ENCODE measurements at regions not wholly inside any gene's neighbourhood (a gene's known extent, or its start where the extent isn't known, plus 50 kb on each side); places are given as distances from the start of the nearest gene placed in this dataset.
A peak's percentile ranks its signal among the peaks of the same experiment; 100 is the strongest.
"Not testable (repeated sequence)": the region's sequence is repeated elsewhere in the genome, so short reads cannot be mapped to it uniquely, and the experiment has no call there.

DNA sequence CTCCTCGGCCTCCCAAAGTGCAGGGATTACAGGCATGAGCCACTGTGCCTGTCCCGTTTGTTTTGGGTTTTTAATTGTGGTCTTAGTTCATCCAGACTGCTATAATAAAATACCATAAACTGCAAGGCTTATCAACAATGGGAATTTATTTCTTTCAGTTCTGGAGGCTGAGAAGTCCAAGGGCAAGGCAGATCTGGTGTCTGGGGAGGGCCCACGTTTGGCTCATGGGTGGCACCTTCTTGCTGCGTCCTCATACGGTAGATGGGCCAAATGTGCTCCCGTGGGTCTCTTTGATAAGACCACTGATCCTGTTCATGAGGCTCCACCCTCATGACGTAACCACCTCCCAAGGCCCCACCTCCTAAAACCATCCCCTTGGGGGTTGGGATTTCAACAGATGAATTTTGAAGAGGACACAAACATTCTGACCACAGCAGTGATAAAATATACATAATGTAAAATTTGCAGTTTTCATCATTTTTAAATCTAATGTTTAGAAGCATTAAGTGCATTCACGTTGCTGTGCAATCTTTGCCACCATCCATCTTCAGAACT is 133.4 kb upstream of the ERRFI1 start:
- no peak overlapping the region for H3K27ac Mint-ChIP-seq
- no peak overlapping the region for H3K4me3 Mint-ChIP-seq

DNA sequence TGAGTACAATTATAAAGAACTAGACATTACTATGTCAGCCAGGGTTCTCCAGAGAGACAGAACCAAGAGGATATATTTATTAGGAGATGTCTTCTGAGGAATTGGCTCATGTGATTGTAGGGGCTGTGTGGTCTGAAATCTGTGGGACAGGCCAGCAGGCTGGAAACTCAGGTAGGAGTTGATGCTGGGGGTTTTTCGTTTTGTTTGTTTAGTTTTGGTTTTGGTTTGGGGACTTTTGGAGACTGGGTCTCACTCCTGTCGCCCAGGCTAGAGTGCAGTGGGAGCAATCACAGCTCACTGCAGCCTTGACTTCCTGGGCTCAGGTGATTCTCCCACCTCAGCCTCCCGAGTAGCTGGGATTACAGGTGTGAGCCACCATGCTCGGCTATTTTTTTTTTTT is 132.9 kb upstream of the ERRFI1 start:
- Mint-ChIP-seq H3K27me3 (ENCODE audit: low read depth) (peaks cover 29% of the 10 kb centered on the region), H3K9me3 (ENCODE audit: insufficient read depth) (no peaks in the 10 kb centered on the region), H3K4me1 (ENCODE audit: low read depth) (peaks cover 5% of the 10 kb centered on the region), H3K36me3 (ENCODE audit: low read depth) (no peaks in the 10 kb centered on the region), H3K4me3 (no peak overlapping the region), H3K27ac (no peak overlapping the region)
- ATAC-seq (no peak), DNase-seq (no peak)
- ChIA-PET POLR2A (interaction anchor here (0.6 kb wide), 1 partner anchor 10 kb away, joined by 5 read pairs; no protein-coding TSS in a partner anchor), CTCF (no interaction called here)

More for the DNA sequence above, 133.4 kb upstream of the ERRFI1 start:
- peaks cover 29% of the 10 kb centered on the region for H3K27me3 Mint-ChIP-seq (ENCODE audit: low read depth)
- H3K4me1 Mint-ChIP-seq (ENCODE audit: low read depth), result peaks cover 5% of the 10 kb centered on the region
- H3K36me3 Mint-ChIP-seq (ENCODE audit: low read depth), result no peaks in the 10 kb centered on the region
- DNase-seq (no peak), ATAC-seq (no peak)
- ChIA-PET POLR2A (interaction anchor here (0.6 kb wide), 1 partner anchor 11 kb away, joined by 5 read pairs; no protein-coding TSS in a partner anchor), CTCF (no interaction called here)
- H3K9me3 Mint-ChIP-seq (ENCODE audit: insufficient read depth), result no peaks in the 10 kb centered on the region

DNA sequence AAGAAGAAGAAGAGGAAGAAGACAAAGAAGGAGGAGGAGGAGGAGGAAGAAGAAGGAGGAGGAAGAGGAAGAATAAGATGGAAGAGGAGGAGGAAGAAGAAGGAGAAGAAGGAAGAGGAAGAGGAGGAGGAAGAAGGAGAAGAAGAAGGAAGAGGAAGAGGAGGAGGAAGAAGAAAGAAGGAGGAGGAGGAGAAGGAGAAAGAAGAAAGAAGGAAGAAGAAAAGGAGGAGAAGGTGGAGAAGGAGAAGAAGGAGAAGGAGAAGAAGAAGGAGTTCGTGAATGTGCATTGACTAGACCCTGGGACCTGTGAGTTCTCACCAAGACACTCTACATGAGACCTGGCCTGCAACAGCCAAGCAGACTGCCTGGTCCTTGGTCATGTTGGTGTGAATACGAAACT is 131.7 kb upstream of the ERRFI1 start:
- Mint-ChIP-seq H3K4me1 (ENCODE audit: low read depth) (peaks cover 16% of the 10 kb centered on the region), H3K27me3 (ENCODE audit: low read depth) (peaks cover 29% of the 10 kb centered on the region), H3K4me3 (no peak overlapping the region), H3K27ac (no peak overlapping the region), H3K36me3 (ENCODE audit: low read depth) (peaks cover 4% of the 10 kb centered on the region), H3K9me3 (ENCODE audit: insufficient read depth) (peaks cover 8% of the 10 kb centered on the region)
- CTCF ChIA-PET, result no interaction called here
- POLR2A ChIA-PET, result no interaction called here
- DNase-seq (no peak), ATAC-seq (no peak)

DNA sequence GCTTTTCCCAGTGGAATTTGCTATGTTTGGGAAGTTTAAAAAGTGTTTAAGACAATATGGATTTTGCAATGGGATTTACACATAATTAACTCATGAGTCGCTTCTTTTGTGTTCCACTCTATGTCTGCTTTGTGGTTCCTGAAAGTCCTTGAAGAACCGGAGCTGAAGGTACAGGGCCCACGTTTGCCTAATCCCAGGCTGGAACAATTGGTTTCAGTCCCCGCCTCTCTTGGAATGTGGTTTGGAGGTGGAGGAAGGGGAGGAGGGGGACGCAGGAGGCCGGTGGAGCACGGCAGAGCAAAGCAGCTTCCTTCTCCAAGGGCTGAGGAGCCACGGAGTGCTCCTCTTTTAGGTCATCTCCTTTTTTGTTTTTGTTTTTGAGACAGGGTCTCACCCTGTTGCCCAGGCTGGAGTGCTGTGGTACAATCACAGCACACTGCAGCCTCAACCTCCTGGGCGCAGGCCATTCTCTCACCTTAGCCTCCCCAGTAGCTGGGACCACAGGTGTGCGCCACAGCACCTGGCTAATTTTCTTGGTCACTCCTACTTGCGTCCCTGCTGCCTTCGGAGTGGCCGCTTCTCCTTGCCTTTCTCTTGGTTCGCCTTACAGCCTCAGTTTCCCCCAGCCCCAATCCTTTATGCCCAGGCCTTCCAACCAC is 129.5 kb upstream of the ERRFI1 start:
- Mint-ChIP-seq H3K4me3 (no peak overlapping the region), H3K9me3 (ENCODE audit: insufficient read depth) (peaks cover 8% of the 10 kb centered on the region), H3K27me3 (ENCODE audit: low read depth) (peaks cover 23% of the 10 kb centered on the region), H3K36me3 (ENCODE audit: low read depth) (peaks cover 11% of the 10 kb centered on the region), H3K4me1 (ENCODE audit: low read depth) (peaks cover 36% of the 10 kb centered on the region), H3K27ac (no peak overlapping the region)
- DNase-seq, result no peak
- ChIA-PET POLR2A (no interaction called here), CTCF (no interaction called here)
- ATAC-seq, result no peak

DNA sequence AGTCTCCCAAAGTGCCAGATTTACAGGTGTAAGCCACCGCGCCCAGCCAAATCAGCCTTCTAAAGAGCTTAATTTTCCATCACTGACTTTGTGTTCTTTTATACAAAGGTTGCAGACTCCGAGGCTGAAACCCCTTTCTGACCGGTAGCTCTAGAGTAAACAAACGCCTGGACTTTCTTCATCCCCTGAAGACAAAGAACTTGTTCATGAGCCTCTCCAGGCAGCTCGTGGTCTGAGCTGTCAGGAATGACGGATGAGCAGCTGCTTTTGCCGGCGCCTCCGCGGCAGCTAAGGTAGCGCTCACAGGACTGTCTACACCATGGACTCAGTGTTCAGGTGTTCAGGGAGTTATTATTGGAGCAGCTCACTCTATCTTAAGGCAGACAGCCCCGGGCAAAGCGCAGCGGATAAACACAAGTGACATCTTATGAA is 128.5 kb upstream of the ERRFI1 start:
- H3K27me3 Mint-ChIP-seq (ENCODE audit: low read depth), result peaks cover 24% of the 10 kb centered on the region
- peaks cover 44% of the 10 kb centered on the region for H3K4me1 Mint-ChIP-seq (ENCODE audit: low read depth)
- CTCF ChIA-PET, result interaction anchor here (0.6 to 1.2 kb wide), 3 partner anchors 14 to 195 kb away, joined by 3 to 4 read pairs (median 3); no protein-coding TSS in a partner anchor

DNA sequence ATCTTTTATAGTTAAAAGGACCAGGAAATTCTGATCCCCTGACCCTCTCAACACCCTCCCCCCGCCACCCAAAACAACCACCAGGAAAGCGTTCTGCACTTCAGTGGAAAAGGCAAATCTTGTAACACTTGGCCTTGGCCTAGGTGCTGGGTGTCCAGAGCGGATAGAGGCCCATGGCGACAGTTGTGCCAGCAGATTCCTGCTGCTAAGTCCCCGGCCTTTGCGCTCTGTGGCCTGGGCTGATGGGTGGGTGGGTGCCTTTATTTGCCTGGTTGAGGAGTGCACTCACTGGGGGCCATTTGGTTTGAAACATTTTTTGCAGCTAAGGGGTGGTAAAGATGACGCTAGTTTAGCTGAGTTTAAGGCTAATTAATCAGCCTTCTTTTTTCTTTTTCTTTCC is 127.9 kb upstream of the ERRFI1 start:
- H3K9me3 Mint-ChIP-seq (ENCODE audit: insufficient read depth), result peaks cover 8% of the 10 kb centered on the region
- ChIA-PET CTCF (interaction anchor here (0.6 to 1.6 kb wide), 4 partner anchors 12 to 196 kb away, joined by 3 to 7 read pairs (median 4); no protein-coding TSS in a partner anchor), POLR2A (interaction anchor here (0.7 to 2.0 kb wide), 3 partner anchors 13 to 19 kb away, joined by 3 to 7 read pairs (median 4); no protein-coding TSS in a partner anchor)
- ATAC-seq (no peak), DNase-seq (no peak)
- no peak overlapping the region for H3K27ac Mint-ChIP-seq
- H3K4me3 Mint-ChIP-seq, result no peak overlapping the region
- peaks cover 50% of the 10 kb centered on the region for H3K4me1 Mint-ChIP-seq (ENCODE audit: low read depth)
- peaks cover 13% of the 10 kb centered on the region for H3K36me3 Mint-ChIP-seq (ENCODE audit: low read depth)
- H3K27me3 Mint-ChIP-seq (ENCODE audit: low read depth), result peaks cover 24% of the 10 kb centered on the region

More for the DNA sequence above, 128.5 kb upstream of the ERRFI1 start:
- ATAC-seq (no peak), DNase-seq (no peak)
- Mint-ChIP-seq H3K36me3 (ENCODE audit: low read depth) (peaks cover 13% of the 10 kb centered on the region), H3K4me3 (no peak overlapping the region), H3K27ac (no peak overlapping the region), H3K9me3 (ENCODE audit: insufficient read depth) (peaks cover 8% of the 10 kb centered on the region)
- POLR2A ChIA-PET, result no interaction called here

DNA sequence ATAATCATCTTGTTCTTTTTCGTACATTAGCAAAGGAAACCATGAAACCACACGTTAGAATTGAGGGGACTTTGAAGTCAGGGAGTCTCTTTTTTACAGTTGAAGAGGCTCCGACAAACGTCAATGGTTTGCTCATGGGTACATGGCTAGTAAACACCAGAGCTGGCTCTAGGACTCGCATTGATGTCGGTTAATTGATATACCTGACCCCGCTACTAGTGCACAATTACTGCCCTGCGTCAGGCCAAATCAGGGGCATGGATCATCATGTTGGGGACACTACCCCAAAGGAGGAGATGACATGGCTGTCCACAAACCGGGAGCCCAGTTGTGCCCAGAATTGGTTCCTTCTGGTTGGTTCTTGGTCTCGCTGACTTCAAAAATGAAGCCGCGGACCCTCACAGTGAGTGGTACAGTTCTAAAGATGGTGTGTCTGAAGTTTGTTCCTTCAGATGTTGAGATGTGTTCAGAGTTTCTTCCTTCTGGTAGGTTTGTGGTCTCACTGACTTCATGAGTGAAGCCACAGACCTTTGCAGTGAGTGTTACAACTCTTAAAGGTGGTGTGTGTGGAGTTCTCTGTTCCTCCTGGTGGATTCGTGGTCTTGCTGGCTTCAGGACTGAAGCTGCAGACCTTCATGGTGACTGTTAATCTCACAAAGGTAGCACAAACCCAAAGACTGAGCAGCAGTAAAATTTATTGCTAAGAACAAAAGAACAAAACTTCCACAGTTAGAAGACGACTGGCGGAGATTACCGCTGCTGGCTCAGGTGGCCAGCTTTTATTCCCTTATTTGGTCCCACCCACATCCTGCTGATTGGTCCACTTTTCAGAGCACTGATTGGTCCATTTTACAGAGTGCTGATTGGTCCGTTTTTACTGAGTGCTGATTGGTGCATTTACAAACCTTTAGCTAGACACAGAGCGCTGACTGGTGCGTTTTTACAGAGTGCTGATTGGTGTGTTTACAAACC is 126.9 kb upstream of the ERRFI1 start:
- H3K36me3 Mint-ChIP-seq (ENCODE audit: low read depth), result peaks cover 13% of the 10 kb centered on the region

DNA sequence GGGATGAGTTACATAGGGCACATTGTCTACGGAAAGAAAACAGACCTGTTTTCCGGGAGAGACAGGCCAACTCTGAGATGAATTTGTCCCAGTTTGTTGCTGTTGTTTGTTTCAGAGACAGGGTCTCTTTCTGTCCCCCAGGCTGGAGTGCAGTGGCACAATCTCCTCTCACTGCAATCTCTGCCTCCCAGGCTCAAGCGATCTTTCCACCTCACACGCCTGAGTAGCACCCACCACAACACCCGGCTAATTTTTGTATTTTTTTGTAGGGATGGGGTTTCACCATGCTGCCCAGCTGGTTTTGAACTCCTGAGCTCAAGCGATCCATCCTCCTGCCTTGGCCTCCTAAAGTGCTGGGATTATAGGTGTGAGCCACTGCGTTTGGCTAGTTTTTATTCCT is 125.5 kb upstream of the ERRFI1 start:
- CTCF ChIA-PET, result interaction anchor here (1.7 kb wide), 1 partner anchor 13 kb away, joined by 3 read pairs; no protein-coding TSS in a partner anchor
- POLR2A ChIA-PET, result interaction anchor here (1.6 kb wide), 1 partner anchor 17 kb away, joined by 4 read pairs; no protein-coding TSS in a partner anchor
- H3K4me1 Mint-ChIP-seq (ENCODE audit: low read depth), result peaks cover 53% of the 10 kb centered on the region
- peaks cover 28% of the 10 kb centered on the region for H3K27me3 Mint-ChIP-seq (ENCODE audit: low read depth)
- H3K36me3 Mint-ChIP-seq (ENCODE audit: low read depth), result peaks cover 13% of the 10 kb centered on the region
- no peak overlapping the region for H3K4me3 Mint-ChIP-seq
- H3K27ac Mint-ChIP-seq, result peak overlapping the region; percentile 15
- DNase-seq (no peak), ATAC-seq (no peak)
- peaks cover 8% of the 10 kb centered on the region for H3K9me3 Mint-ChIP-seq (ENCODE audit: insufficient read depth)

More for the DNA sequence above, 126.9 kb upstream of the ERRFI1 start:
- peak; percentile 82 for ATAC-seq
- Mint-ChIP-seq H3K27me3 (ENCODE audit: low read depth) (peaks cover 27% of the 10 kb centered on the region), H3K4me3 (peak overlapping the region; percentile 71), H3K27ac (peak overlapping the region; percentile 96), H3K4me1 (ENCODE audit: low read depth) (peaks cover 51% of the 10 kb centered on the region), H3K9me3 (ENCODE audit: insufficient read depth) (peaks cover 8% of the 10 kb centered on the region)
- peak; percentile 72 for DNase-seq
- CTCF ChIA-PET, result interaction anchor here (1.6 kb wide), 1 partner anchor 13 kb away, joined by 7 read pairs; no protein-coding TSS in a partner anchor
- POLR2A ChIA-PET, result interaction anchor here (0.7 to 2.0 kb wide), 8 partner anchors 14 to 1253 kb away, joined by 3 to 7 read pairs (median 3); no protein-coding TSS in a partner anchor

DNA sequence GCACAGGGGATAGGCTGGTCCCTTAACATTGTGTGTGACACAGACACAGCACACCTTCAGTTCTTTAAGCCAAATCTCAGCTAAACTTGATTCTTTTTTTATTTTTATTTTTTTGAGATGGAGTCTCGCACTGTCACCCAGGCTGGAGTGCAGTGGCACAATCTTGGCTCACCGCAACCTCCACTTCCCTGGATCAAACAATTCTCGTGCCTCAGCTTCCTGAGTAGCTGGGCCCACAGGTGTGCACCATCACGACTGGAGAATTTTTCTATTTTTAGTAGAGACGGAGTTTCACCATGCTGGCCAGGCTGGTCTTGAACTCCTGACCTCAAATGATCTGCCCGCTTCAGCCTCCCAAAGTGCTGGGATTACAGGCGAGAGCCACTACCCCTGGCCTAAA is 123.6 kb upstream of the ERRFI1 start:
- H3K27ac Mint-ChIP-seq; H3K9me3 Mint-ChIP-seq (ENCODE audit: insufficient read depth); H3K4me3 Mint-ChIP-seq; POLR2A ChIA-PET; ATAC-seq; CTCF ChIA-PET: not testable (repeated sequence)
- peaks cover 13% of the 10 kb centered on the region for H3K36me3 Mint-ChIP-seq (ENCODE audit: low read depth)
- H3K4me1 Mint-ChIP-seq (ENCODE audit: low read depth), result peaks cover 61% of the 10 kb centered on the region
- peak; percentile 41 for DNase-seq
- H3K27me3 Mint-ChIP-seq (ENCODE audit: low read depth), result peaks cover 19% of the 10 kb centered on the region

DNA sequence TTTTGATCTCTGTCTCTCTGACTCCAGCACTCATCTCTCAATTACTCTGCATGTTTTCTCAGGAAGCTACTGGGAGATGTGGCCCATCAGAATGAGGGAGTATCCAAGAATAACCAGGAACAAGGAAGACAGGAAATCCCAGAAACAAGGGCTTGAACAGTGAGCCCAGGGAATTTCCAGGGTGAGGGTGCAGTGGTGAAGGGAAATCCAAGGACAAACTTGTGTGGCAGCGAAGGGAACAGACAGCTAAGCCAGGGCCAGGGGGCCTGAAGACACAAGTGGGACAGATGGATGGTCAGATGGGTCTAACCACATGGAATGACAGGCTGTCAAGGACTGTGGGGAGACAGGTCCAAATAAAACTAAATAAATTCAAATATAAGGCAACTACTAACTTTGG is 121.8 kb upstream of the ERRFI1 start:
- DNase-seq, result no peak
- peaks cover 8% of the 10 kb centered on the region for H3K36me3 Mint-ChIP-seq (ENCODE audit: low read depth)
- H3K4me3 Mint-ChIP-seq, result no peak overlapping the region
- CTCF ChIA-PET, result no interaction called here
- ATAC-seq, result no peak
- H3K9me3 Mint-ChIP-seq (ENCODE audit: insufficient read depth), result peaks cover under 1% of the 10 kb centered on the region
- H3K27me3 Mint-ChIP-seq (ENCODE audit: low read depth), result peaks cover 25% of the 10 kb centered on the region
- POLR2A ChIA-PET, result interaction anchor here (0.9 kb wide), 1 partner anchor 9 kb away, joined by 3 read pairs; no protein-coding TSS in a partner anchor
- no peak overlapping the region for H3K27ac Mint-ChIP-seq
- peaks cover 50% of the 10 kb centered on the region for H3K4me1 Mint-ChIP-seq (ENCODE audit: low read depth)

DNA sequence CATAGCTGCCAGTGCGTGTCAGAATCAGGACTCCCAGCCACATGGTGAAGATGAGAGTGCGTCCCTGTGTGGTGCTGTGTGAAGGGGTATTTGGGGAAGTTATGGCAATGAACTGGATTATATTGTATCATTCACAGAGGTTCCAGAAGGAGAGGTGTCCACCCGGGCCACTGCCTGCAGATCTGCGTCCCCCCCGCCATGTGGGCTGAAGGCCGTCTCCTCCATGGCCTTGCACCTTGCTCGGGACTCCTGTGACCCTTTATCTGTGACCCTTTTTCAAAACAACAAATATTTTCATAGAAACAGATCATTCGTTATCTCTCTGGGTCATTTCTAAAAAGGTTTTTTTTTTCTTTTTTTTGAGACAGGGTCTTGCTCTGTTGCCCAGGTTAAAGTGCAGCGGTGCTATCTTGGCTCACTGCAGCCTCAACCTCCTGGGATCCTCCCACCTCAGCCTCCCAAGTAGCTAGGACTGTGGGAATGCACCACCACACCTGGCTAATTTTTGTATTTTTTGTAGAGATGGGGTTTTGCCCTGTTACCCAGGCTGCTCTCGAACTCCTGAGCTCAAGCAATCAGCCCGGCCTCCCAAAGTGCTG is 120.2 kb upstream of the ERRFI1 start:
- no peak for DNase-seq
- Mint-ChIP-seq H3K9me3 (ENCODE audit: insufficient read depth) (no peaks in the 10 kb centered on the region), H3K27me3 (ENCODE audit: low read depth) (peaks cover 25% of the 10 kb centered on the region), H3K27ac (no peak overlapping the region), H3K36me3 (ENCODE audit: low read depth) (peaks cover 5% of the 10 kb centered on the region), H3K4me1 (ENCODE audit: low read depth) (peaks cover 34% of the 10 kb centered on the region), H3K4me3 (no peak overlapping the region)
- no peak for ATAC-seq
- ChIA-PET CTCF (no interaction called here), POLR2A (no interaction called here)
